ENCODE measurements at regions not wholly inside any gene's neighbourhood (a gene's known extent, or its start where the extent isn't known, plus 50 kb on each side); places are given as distances from the start of the nearest gene placed in this dataset.

DNA sequence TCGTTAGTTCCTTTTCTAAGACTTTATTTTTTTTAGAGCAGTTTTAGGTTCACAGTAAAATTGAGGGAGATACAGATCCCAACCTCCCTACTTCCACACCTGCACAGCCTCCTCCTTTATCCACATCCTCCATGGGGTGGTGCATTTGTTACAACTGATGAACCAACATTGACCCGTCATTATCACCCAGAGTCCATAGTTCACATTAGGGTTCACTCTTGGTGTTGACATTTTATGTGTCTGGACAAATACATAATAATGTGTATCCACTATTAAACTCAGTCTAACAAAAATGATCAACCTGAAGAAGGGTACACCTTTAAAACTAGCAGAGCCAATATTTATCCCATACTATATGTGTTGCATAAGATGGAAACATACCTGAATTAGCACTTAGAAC lies 130.4 kb upstream of the CCDC28A start:
- TF ChIP-seq SIN3A (conservative IDR thresholded peaks at IDR 0.05 in 1 of 2, IDR thresholded peaks at IDR 0.05 in 1 of 2; ENCODE audit: low read depth in 1 of 2, low read length in 2 of 2) (no peak), TBP (IDR thresholded peaks at IDR 0.05; ENCODE audit: low read depth, low read length) (no peak), EZH2 (IDR thresholded peaks at IDR 0.05; ENCODE audit: low read depth, low read length, severe bottlenecking) (no peak), EP300 (IDR thresholded peaks at IDR 0.05; ENCODE audit: borderline replicate concordance in 1 of 2, low read depth in 2 of 2, low read length in 2 of 2) (no peak), MAFK (IDR thresholded peaks at IDR 0.05; ENCODE audit: low read depth, low read length) (no peak), SP2 (IDR thresholded peaks at IDR 0.05; ENCODE audit: low read length) (no peak), TAF1 (IDR thresholded peaks at IDR 0.05; ENCODE audit: low read depth, low read length) (no peak), TEAD4 (IDR thresholded peaks at IDR 0.05; ENCODE audit: low read depth, low read length) (no peak), HDAC6 (IDR thresholded peaks at IDR 0.05; ENCODE audit: low read depth, low read length) (no peak), RAD21 (IDR thresholded peaks at IDR 0.05 in 1 of 2, conservative IDR thresholded peaks at IDR 0.05 in 1 of 2; ENCODE audit: low read depth in 2 of 2, low read length in 2 of 2) (no peak), RFX5 (IDR thresholded peaks at IDR 0.05; ENCODE audit: borderline replicate concordance, low read depth, low read length) (no peak), SP1 (IDR thresholded peaks at IDR 0.05; ENCODE audit: low read depth, low read length) (no peak)
- TF ChIP-seq, protein P1, sequence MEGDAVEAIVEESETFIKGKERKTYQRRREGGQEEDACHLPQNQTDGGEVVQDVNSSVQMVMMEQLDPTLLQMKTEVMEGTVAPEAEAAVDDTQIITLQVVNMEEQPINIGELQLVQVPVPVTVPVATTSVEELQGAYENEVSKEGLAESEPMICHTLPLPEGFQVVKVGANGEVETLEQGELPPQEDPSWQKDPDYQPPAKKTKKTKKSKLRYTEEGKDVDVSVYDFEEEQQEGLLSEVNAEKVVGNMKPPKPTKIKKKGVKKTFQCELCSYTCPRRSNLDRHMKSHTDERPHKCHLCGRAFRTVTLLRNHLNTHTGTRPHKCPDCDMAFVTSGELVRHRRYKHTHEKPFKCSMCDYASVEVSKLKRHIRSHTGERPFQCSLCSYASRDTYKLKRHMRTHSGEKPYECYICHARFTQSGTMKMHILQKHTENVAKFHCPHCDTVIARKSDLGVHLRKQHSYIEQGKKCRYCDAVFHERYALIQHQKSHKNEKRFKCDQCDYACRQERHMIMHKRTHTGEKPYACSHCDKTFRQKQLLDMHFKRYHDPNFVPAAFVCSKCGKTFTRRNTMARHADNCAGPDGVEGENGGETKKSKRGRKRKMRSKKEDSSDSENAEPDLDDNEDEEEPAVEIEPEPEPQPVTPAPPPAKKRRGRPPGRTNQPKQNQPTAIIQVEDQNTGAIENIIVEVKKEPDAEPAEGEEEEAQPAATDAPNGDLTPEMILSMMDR (IDR thresholded peaks at IDR 0.05; ENCODE audit: control extremely low read depth in 1 of 3, insufficient read depth in 1 of 3, low read depth in 1 of 3, low read length in 3 of 3) = no peak
- TF ChIP-seq, protein P2, sequence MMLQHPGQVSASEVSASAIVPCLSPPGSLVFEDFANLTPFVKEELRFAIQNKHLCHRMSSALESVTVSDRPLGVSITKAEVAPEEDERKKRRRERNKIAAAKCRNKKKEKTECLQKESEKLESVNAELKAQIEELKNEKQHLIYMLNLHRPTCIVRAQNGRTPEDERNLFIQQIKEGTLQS (IDR thresholded peaks at IDR 0.05; ENCODE audit: insufficient read depth, low read depth, low read length) = no peak
